Left ventricle myocardium inferior (tissue), 1 donor: ENCODE measurements at regions not wholly inside any gene's neighbourhood (a gene's known extent, or its start where the extent isn't known, plus 50 kb on each side); places are given as distances from the start of the nearest gene placed in this dataset.

Experiments used
- DNase-seq: peaks from one replicate; pipeline ENCODE4 v3.0.0-alpha.2; 2020
- H3K27ac ChIP-seq: fragments of 200-600 bp; replicated peaks from 2 replicates; pipeline ENCODE4 v1.8.0; 2021
- H3K27me3 ChIP-seq: fragments of 200-600 bp; 2 replicates; pipeline ENCODE4 v1.8.0; 2021; ENCODE audit warnings: low read depth
- H3K36me3 ChIP-seq: fragments of 200-600 bp; 2 replicates; pipeline ENCODE4 v1.8.0; 2021
- H3K4me1 ChIP-seq: fragments of 200-600 bp; 2 replicates; pipeline ENCODE4 v1.8.0; 2021
- H3K4me3 ChIP-seq: fragments of 200-600 bp; 2 replicates; pipeline ENCODE4 v1.8.0; 2021; ENCODE audit warnings: mild to moderate bottlenecking, moderate library complexity
- H3K9me3 ChIP-seq: fragments of 200-600 bp; replicated peaks from 2 replicates; pipeline ENCODE4 v1.8.0; 2021
- CTCF ChIP-seq: fragments of 200-600 bp; IDR thresholded peaks from 2 replicates; pipeline ENCODE4 v1.8.0; 2021; ENCODE audit warnings: antibody characterized with exemption, mild to moderate bottlenecking, borderline replicate concordance
- intact Hi-C: fragments of 100-400 bp; cut with micrococcal nuclease; formaldehyde crosslinking; loops from one replicate; pipeline ENCODE4 v1.11.0; 2022
- donor health status: DM: no; HTN: yes; CAD: no; lungs with severe emphysema.

GRCh38 chr12:87689196-87689595 lies 340.0 kb downstream of the C12orf50 start:
- Histone ChIP-seq H3K27me3 (no peaks in the 10 kb centered on the region), H3K9me3 (no peaks in the 10 kb centered on the region)
- intact Hi-C loops: no loop called here

GRCh38 chr12:87687362-87687761 lies 341.8 kb downstream of the C12orf50 start:
- intact Hi-C loops: no loop called here
- no peak overlapping the region for H3K27ac ChIP-seq
- no peaks in the 10 kb centered on the region for H3K27me3 ChIP-seq
- H3K36me3 ChIP-seq: no peaks in the 10 kb centered on the region
- no peaks in the 10 kb centered on the region for H3K4me1 ChIP-seq
- no peak overlapping the region for H3K4me3 ChIP-seq
- DNase-seq: no peak
- H3K9me3 ChIP-seq: no peaks in the 10 kb centered on the region
- TF ChIP-seq CTCF: no peak

More at GRCh38 chr12:87689196-87689595, 340.0 kb downstream of the C12orf50 start:
- H3K36me3 ChIP-seq: no peaks in the 10 kb centered on the region
- no peak overlapping the region for H3K4me3 ChIP-seq
- TF ChIP-seq CTCF: no peak
- H3K4me1 ChIP-seq: no peaks in the 10 kb centered on the region
- no peak for DNase-seq
- no peak overlapping the region for H3K27ac ChIP-seq

- intact Hi-C loops: no loop called here
- no peak for TF ChIP-seq CTCF
- Histone ChIP-seq H3K27me3 (no peaks in the 10 kb centered on the region), H3K9me3 (no peaks in the 10 kb centered on the region), H3K27ac (no peak overlapping the region), H3K36me3 (no peaks in the 10 kb centered on the region), H3K4me1 (no peaks in the 10 kb centered on the region), H3K4me3 (no peak overlapping the region)
- DNase-seq: no peak
Measured at GRCh38 chr12:87685696-87686095, 343.5 kb downstream of the C12orf50 start.

GRCh38 chr12:87679251-87679650 lies 349.9 kb downstream of the C12orf50 start:
- no peaks in the 10 kb centered on the region for H3K36me3 ChIP-seq
- intact Hi-C loops: no loop called here

GRCh38 chr12:87678453-87678852 lies 350.7 kb downstream of the C12orf50 start:
- Histone ChIP-seq H3K9me3 (no peaks in the 10 kb centered on the region), H3K27ac (no peak overlapping the region), H3K4me3 (no peak overlapping the region), H3K4me1 (no peaks in the 10 kb centered on the region), H3K36me3 (no peaks in the 10 kb centered on the region), H3K27me3 (no peaks in the 10 kb centered on the region)
- TF ChIP-seq CTCF: no peak
- no peak for DNase-seq
- intact Hi-C loops: no loop called here

More at GRCh38 chr12:87679251-87679650, 349.9 kb downstream of the C12orf50 start:
- H3K4me1 ChIP-seq: no peaks in the 10 kb centered on the region
- no peaks in the 10 kb centered on the region for H3K27me3 ChIP-seq
- H3K27ac ChIP-seq: no peak overlapping the region
- TF ChIP-seq CTCF: no peak
- DNase-seq: no peak
- no peak overlapping the region for H3K4me3 ChIP-seq
- H3K9me3 ChIP-seq: no peaks in the 10 kb centered on the region

- Histone ChIP-seq H3K27ac (no peak overlapping the region), H3K4me1 (no peaks in the 10 kb centered on the region), H3K4me3 (no peak overlapping the region), H3K36me3 (no peaks in the 10 kb centered on the region), H3K9me3 (no peaks in the 10 kb centered on the region), H3K27me3 (no peaks in the 10 kb centered on the region)
- intact Hi-C loops: no loop called here
- TF ChIP-seq CTCF: no peak
- no peak for DNase-seq
Measured at GRCh38 chr12:87676731-87677130, 352.5 kb downstream of the C12orf50 start.
